SK-N-MC (cell line): ENCODE measurements at regions not wholly inside any gene's neighbourhood (a gene's known extent, or its start where the extent isn't known, plus 50 kb on each side); places are given as distances from the start of the nearest gene placed in this dataset.

Experiments
- DNase-seq: peaks from one replicate; pipeline ENCODE4 v3.0.0-alpha.2; 2011; ENCODE audit warnings: low read depth, low spot score
- H3K27ac ChIP-seq: fragments of 200-600 bp; sonication (generic); 2 replicates; pipeline ENCODE4 v1.5.1; 2016; ENCODE audit warnings: mixed run types
- H3K36me3 ChIP-seq: fragments of 200-600 bp; sonication (generic); 2 replicates; pipeline ENCODE4 v1.6.1; 2017; ENCODE audit warnings: antibody characterized with exemption, low read length, mixed read lengths; ENCODE audit not compliant: insufficient read depth
- H3K4me3 ChIP-seq: fragments of 200-600 bp; sonication (generic); 2 replicates; pipeline ENCODE4 v1.5.1; 2016
- H3K9ac ChIP-seq: fragments of 200-600 bp; sonication (generic); 2 replicates; pipeline ENCODE4 v1.8.0; 2017; ENCODE audit warnings: mixed run types, mixed read lengths; ENCODE audit not compliant: insufficient read length
- H3K9me3 ChIP-seq: fragments of 200-600 bp; sonication (generic); 2 replicates; pipeline ENCODE4 v1.6.1; 2017; ENCODE audit warnings: low read depth, mild to moderate bottlenecking, antibody characterized with exemption, low read length, moderate library complexity, mixed read lengths
- EZH2 ChIP-seq: fragments of 200-600 bp; sonication (generic); IDR thresholded peaks from one replicate; pipeline ENCODE4 v1.6.1; 2017; ENCODE audit warnings: antibody characterized with exemption
- FOXP2 ChIP-seq: optimal IDR thresholded peaks from 2 replicates; pipeline ENCODE3; 2011; ENCODE audit warnings: mild to moderate bottlenecking, moderate library complexity; ENCODE audit not compliant: insufficient read depth; ENCODE audit errors: extremely low read length, control extremely low read depth
- POLR2AphosphoS5 ChIP-seq: IDR thresholded peaks from 2 replicates; pipeline ENCODE4 v1.6.1; 2012; ENCODE audit warnings: mild to moderate bottlenecking, low read depth, low read length, borderline replicate concordance

DNA sequence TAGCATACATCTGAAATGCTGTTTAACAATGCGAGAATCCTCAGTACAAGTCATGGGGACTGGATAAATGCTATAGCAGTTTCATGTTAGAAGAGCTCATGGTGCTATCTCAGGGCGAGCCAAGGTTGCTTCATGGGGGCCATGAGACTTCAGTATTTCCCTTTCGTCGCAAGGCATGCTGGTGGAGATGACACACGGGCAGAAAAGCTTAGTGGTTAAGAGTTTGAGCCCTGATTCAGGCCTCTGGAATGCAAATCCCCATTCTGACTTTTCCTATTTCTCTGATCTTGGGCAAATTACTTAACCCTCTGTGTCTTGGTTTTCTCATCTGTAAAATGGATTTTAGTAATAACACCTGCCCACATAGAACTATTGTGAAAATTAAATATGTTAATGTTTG, 57.4 kb upstream of the EPHA4 start:
- Histone ChIP-seq H3K36me3 (no peaks in the 10 kb centered on the region), H3K4me3 (no peak overlapping the region), H3K9me3 (no peaks in the 10 kb centered on the region), H3K9ac (no peak overlapping the region), H3K27ac (no peak overlapping the region)
- DNase-seq = no peak
- no peak for TF ChIP-seq EZH2
- TF ChIP-seq POLR2AphosphoS5 = no peak

- Histone ChIP-seq H3K4me3 (no peak overlapping the region), H3K36me3 (no peaks in the 10 kb centered on the region), H3K27ac (no peak overlapping the region), H3K9ac (no peak overlapping the region), H3K9me3 (no peaks in the 10 kb centered on the region)
- no peak for DNase-seq
- no peak for TF ChIP-seq EZH2
- no peak for TF ChIP-seq POLR2AphosphoS5
- TF ChIP-seq FOXP2 = no peak
Measured at GRCh38 chr2:221624475-221624874, 52.4 kb upstream of the EPHA4 start.
